ENCODE measurements at regions not wholly inside any gene's neighbourhood (a gene's known extent, or its start where the extent isn't known, plus 50 kb on each side); places are given as distances from the start of the nearest gene placed in this dataset.

DNA sequence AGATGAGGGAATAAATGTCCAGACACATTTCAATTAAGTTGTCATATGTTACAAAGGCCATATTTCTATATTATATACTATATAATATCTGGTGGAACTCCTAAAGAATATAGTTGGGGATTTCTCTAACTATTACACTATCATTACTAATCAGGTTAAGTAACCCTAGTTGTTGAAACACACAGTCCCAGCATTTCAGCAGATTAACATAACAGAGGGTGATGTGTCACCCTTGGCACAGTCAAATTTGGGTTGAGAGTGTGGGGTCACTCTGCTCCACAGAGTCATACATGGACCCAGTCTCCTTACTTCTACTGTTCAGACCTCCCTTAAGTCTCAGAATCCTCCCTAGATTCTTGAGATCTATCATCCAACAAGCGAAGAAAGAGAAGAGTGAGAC lies 496.4 kb upstream of the MDFIC2 start:
- CTCF ChIA-PET, result no interaction called here
- H3K4me2 ChIP-seq, result no peak overlapping the region
- TF ChIP-seq GATA2 (CRISPR knock-in tag; IDR thresholded peaks at IDR 0.05) (no peak), TAF1 (IDR thresholded peaks at IDR 0.05; ENCODE audit: borderline replicate concordance, low read depth, low read length) (no peak), MXI1 (IDR thresholded peaks at IDR 0.05; ENCODE audit: low read depth, low read length) (no peak), GABPA (IDR thresholded peaks at IDR 0.05; ENCODE audit: low read depth) (no peak), USF2 (IDR thresholded peaks at IDR 0.05; ENCODE audit: borderline replicate concordance, low read depth, low read length) (no peak), TEAD4 (IDR thresholded peaks at IDR 0.05; ENCODE audit: borderline replicate concordance, insufficient read depth) (no peak), RFX5 (IDR thresholded peaks at IDR 0.05; ENCODE audit: low read length) (no peak), REST (IDR thresholded peaks at IDR 0.05; ENCODE audit: low read depth, low read length) (no peak)
- TF ChIP-seq, protein P1, sequence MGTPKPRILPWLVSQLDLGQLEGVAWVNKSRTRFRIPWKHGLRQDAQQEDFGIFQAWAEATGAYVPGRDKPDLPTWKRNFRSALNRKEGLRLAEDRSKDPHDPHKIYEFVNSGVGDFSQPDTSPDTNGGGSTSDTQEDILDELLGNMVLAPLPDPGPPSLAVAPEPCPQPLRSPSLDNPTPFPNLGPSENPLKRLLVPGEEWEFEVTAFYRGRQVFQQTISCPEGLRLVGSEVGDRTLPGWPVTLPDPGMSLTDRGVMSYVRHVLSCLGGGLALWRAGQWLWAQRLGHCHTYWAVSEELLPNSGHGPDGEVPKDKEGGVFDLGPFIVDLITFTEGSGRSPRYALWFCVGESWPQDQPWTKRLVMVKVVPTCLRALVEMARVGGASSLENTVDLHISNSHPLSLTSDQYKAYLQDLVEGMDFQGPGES (IDR thresholded peaks at IDR 0.05; ENCODE audit: low read depth, low read length), result no peak
- TF ChIP-seq, protein P2, sequence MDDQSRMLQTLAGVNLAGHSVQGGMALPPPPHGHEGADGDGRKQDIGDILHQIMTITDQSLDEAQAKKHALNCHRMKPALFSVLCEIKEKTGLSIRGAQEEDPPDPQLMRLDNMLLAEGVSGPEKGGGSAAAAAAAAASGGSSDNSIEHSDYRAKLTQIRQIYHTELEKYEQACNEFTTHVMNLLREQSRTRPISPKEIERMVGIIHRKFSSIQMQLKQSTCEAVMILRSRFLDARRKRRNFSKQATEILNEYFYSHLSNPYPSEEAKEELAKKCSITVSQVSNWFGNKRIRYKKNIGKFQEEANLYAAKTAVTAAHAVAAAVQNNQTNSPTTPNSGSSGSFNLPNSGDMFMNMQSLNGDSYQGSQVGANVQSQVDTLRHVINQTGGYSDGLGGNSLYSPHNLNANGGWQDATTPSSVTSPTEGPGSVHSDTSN (IDR thresholded peaks at IDR 0.05), result no peak

DNA sequence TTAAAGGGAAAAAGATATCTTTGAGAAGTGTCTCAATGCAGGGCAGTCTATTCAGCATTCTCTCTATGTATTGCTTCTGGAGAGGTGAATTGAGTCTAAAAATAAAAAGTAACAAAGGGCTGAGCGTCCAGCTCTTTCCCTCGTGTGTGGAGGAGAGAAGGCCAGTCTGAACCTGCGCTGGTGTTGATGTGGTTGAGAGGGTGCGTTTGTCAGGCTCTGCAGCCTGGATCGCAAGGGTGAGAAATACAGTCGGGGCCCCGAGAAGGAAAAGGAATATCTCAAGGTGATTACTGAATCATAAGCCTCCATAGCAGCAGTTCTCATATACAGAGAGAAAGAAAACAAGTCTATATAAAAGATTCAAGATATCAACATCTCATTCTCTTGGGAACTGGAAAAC lies 494.1 kb upstream of the MDFIC2 start:
- Histone ChIP-seq H3F3A (replicated peaks; ENCODE audit: insufficient read depth) (peaks cover 3% of the 10 kb centered on the region), H4K20me1 (ENCODE audit: insufficient read depth) (no peaks in the 10 kb centered on the region), H3K36me3 (replicated peaks in 1 of 2; ENCODE audit: control insufficient read depth in 1 of 2, insufficient read depth in 2 of 2, low read length in 1 of 2) (no peaks in the 10 kb centered on the region), H3K79me2 (ENCODE audit: insufficient read depth) (no peaks in the 10 kb centered on the region), H3K4me2 (no peak overlapping the region), H3K9ac (no peak overlapping the region), H3K9me3 (no peaks in the 10 kb centered on the region), H3K27ac (ENCODE audit: low read depth in 2 of 2, low read length in 1 of 2) (no peak overlapping the region), H3K4me1 (ENCODE audit: control insufficient read depth in 1 of 2, insufficient read depth in 2 of 2, low read depth in 1 of 2, low read length in 1 of 2) (no peaks in the 10 kb centered on the region; a peak in 1 of 4 replicates), H3K27me3 (ENCODE audit: insufficient read depth) (no peaks in the 10 kb centered on the region), H2AFZ (ENCODE audit: low read depth) (no peak overlapping the region), H3K4me3 (ENCODE audit: low read depth in 2 of 2, low read length in 1 of 2) (no peak overlapping the region), H3K9me2 (no peaks in the 10 kb centered on the region)
- DNase-seq, result no peak
- CTCF ChIA-PET, result no interaction called here
- POLR2A ChIA-PET, result no interaction called here
- WGBS (ENCODE audit: low lambda C conversion rate), result 85% methylated on average over 7 of the region's 7 CpGs
- TF ChIP-seq NFIC (IDR thresholded peaks at IDR 0.05; ENCODE audit: borderline replicate concordance), result no peak
- TF ChIP-seq MXI1 (IDR thresholded peaks at IDR 0.05; ENCODE audit: low read depth, low read length), result no peak
- TF ChIP-seq MAX (IDR thresholded peaks at IDR 0.05; ENCODE audit: low read depth), result no peak
- TF ChIP-seq FOXM1 (IDR thresholded peaks at IDR 0.05; ENCODE audit: low read depth), result no peak
- no peak for TF ChIP-seq TAF1 (IDR thresholded peaks at IDR 0.05; ENCODE audit: borderline replicate concordance, low read depth, low read length)
- no peak for TF ChIP-seq TCF12 (IDR thresholded peaks at IDR 0.05)
- TF ChIP-seq, protein P2 (IDR thresholded peaks at IDR 0.05), result no peak
- TF ChIP-seq JUND (IDR thresholded peaks at IDR 0.05), result no peak
- TF ChIP-seq RXRA (IDR thresholded peaks at IDR 0.05; ENCODE audit: borderline replicate concordance, low read depth), result no peak
- TF ChIP-seq NRF1 (IDR thresholded peaks at IDR 0.05; ENCODE audit: low read depth, low read length), result no peak
- no peak for TF ChIP-seq CTCF (IDR thresholded peaks at IDR 0.05)
- TF ChIP-seq ELF1 (IDR thresholded peaks at IDR 0.05), result no peak

More for the DNA sequence above, 496.4 kb upstream of the MDFIC2 start:
- Histone ChIP-seq H3K36me3 (replicated peaks in 1 of 2; ENCODE audit: control insufficient read depth in 1 of 2, insufficient read depth in 2 of 2, low read length in 1 of 2) (no peaks in the 10 kb centered on the region), H3K9me2 (no peaks in the 10 kb centered on the region), H4K20me1 (ENCODE audit: insufficient read depth) (no peaks in the 10 kb centered on the region), H3K79me2 (ENCODE audit: insufficient read depth) (no peaks in the 10 kb centered on the region), H3K4me1 (ENCODE audit: control insufficient read depth in 1 of 2, insufficient read depth in 2 of 2, low read depth in 1 of 2, low read length in 1 of 2) (no peaks in the 10 kb centered on the region), H3K4me3 (ENCODE audit: low read depth in 2 of 2, low read length in 1 of 2) (no peak overlapping the region), H3F3A (replicated peaks; ENCODE audit: insufficient read depth) (peaks cover under 1% of the 10 kb centered on the region), H3K27ac (ENCODE audit: low read depth in 2 of 2, low read length in 1 of 2) (no peak overlapping the region), H2AFZ (ENCODE audit: low read depth) (no peak overlapping the region), H3K27me3 (ENCODE audit: insufficient read depth) (no peaks in the 10 kb centered on the region), H3K9me3 (no peaks in the 10 kb centered on the region), H3K9ac (no peak overlapping the region)
- WGBS (ENCODE audit: low lambda C conversion rate), result 64% methylated on average over 1 of the region's 1 CpG
- POLR2A ChIA-PET, result no interaction called here
- no peak for DNase-seq
